HCT116 (cell line): ENCODE measurements at regions not wholly inside any gene's neighbourhood (a gene's known extent, or its start where the extent isn't known, plus 50 kb on each side); places are given as distances from the start of the nearest gene placed in this dataset.

Experiments used
- ATAC-seq: fragments of 200-7000 bp; cut with Tn5 transposase; 2 replicates; pipeline ENCODE4 v1.9.1; 2020; ENCODE audit warnings: mild to moderate bottlenecking, moderate library complexity
- BruUV-seq: library from RNA; stranded (reverse); fragments of 400-500 nt; replicated peaks from 2 replicates; lab custom pipeline; 2021; lab: Mats Ljungman, UMichigan
- CTCF ChIA-PET: fragments of 300-600 bp; sonication (Branson Sonifier 250); formaldehyde crosslinking; loops from one replicate; lab custom pipeline; 2021; ENCODE audit warnings: antibody characterized with exemption; lab: Charles Lee
- POLR2A ChIA-PET: fragments of 300-600, 350-600 bp; sonication (Branson Sonifier 250); formaldehyde crosslinking; loops from one replicate; lab custom pipeline; 2021; ENCODE audit warnings: antibody characterized with exemption; lab: Charles Lee
- RAD21 ChIA-PET, 2 experiments: fragments of 300-600 bp; sonication (Branson Sonifier 250); formaldehyde crosslinking; loops; one replicate each; lab custom pipeline; 2023; ENCODE audit warnings: low total read pairs in 2 of 2; ENCODE audit not compliant: uncharacterized antibody in 2 of 2, unreplicated experiment in 2 of 2, low non-redundant PET in 1 of 2; lab: Charles Lee
- DNase-seq: peaks from one replicate; pipeline ENCODE4 v3.0.0-alpha.2; 2010; ENCODE audit warnings: low read depth, low spot score
- H2AFZ ChIP-seq: fragments of 200-600 bp; shearing (Covaris generic), sonication (generic); 2 replicates; pipeline ENCODE4 v1.6.1; 2017; ENCODE audit warnings: low read depth, mixed run types, mixed read lengths, antibody characterized with exemption, low read length; ENCODE audit not compliant: poor library complexity, severe bottlenecking
- H3K27ac ChIP-seq: 2 replicates; pipeline ENCODE4 v1.5.1; 2012; ENCODE audit warnings: low read depth, low read length
- H3K27me3 ChIP-seq: fragments of 200-600 bp; sonication (generic); 2 replicates; pipeline ENCODE4 v1.6.1; 2016; ENCODE audit warnings: mixed run types, low read length, mixed read lengths; ENCODE audit not compliant: insufficient read depth
- H3K36me3 ChIP-seq, 2 experiments: fragments of 200-500 bp in 1 of 2; fragments of 200-600 bp in 1 of 2; sonication (Bioruptor generic) in 1 of 2; sonication (generic) in 1 of 2; 2 replicates each; pipeline versions ENCODE4 v1.5.1 to v1.6.1; 2014 to 2016; ENCODE audit warnings: low read length in 2 of 2, inconsistent platforms in 1 of 2, mixed read lengths in 1 of 2, mixed run types in 1 of 2; ENCODE audit not compliant: insufficient read depth in 2 of 2, control insufficient read depth in 1 of 2
- H3K4me1 ChIP-seq, 2 experiments: fragments of 200-600 bp in 1 of 2; sonication (generic) in 1 of 2; 2 replicates each; pipeline versions ENCODE4 v1.5.1 to v1.6.1; 2012 to 2017; ENCODE audit warnings: low read length in 2 of 2, inconsistent platforms in 1 of 2, mild to moderate bottlenecking in 1 of 2, mixed read lengths in 1 of 2, mixed run types in 1 of 2, moderate library complexity in 1 of 2; ENCODE audit not compliant: insufficient read depth in 2 of 2, control insufficient read depth in 1 of 2
- H3K4me2 ChIP-seq: fragments of 200-600 bp; sonication (generic); 2 replicates; pipeline ENCODE4 v1.6.1; 2017; ENCODE audit warnings: mixed run types, low read length, mixed read lengths
- H3K4me3 ChIP-seq, 2 experiments: fragments of 200-600 bp in 1 of 2; sonication (generic) in 1 of 2; replicated peaks in 1 of 2; 2 replicates each; pipeline ENCODE4 v1.5.1; 2011 to 2016; ENCODE audit warnings: low read length in 2 of 2, control low read depth in 1 of 2, low read depth in 1 of 2, mild to moderate bottlenecking in 1 of 2, mixed read lengths in 1 of 2, mixed run types in 1 of 2
- H3K79me2 ChIP-seq: fragments of 200-600 bp; sonication (generic); 2 replicates; pipeline ENCODE4 v1.6.1; 2017; ENCODE audit warnings: mild to moderate bottlenecking, mixed run types, low read length, moderate library complexity, mixed read lengths; ENCODE audit not compliant: insufficient read depth
- H3K9ac ChIP-seq: fragments of 200-600 bp; sonication (generic); 2 replicates; pipeline ENCODE4 v1.6.1; 2016; ENCODE audit warnings: low read length, mixed read lengths
- H3K9me2 ChIP-seq: fragments of 200-600 bp; sonication (generic), shearing (Covaris generic); 2 replicates; pipeline ENCODE4 v1.6.1; 2017; ENCODE audit warnings: mixed run types, mild to moderate bottlenecking, moderate library complexity; ENCODE audit not compliant: insufficient read depth
- H3K9me3 ChIP-seq, 2 experiments: fragments of 200-500 bp in 1 of 2; fragments of 200-600 bp in 1 of 2; sonication (Bioruptor generic) in 1 of 2; sonication (generic) in 1 of 2; 2 replicates each; pipeline ENCODE4 v1.6.1; 2014 to 2017; ENCODE audit warnings: low read length in 2 of 2, mixed read lengths in 2 of 2, inconsistent platforms in 1 of 2, low read depth in 1 of 2, mild to moderate bottlenecking in 1 of 2, mixed run types in 1 of 2, moderate library complexity in 1 of 2; ENCODE audit not compliant: control insufficient read depth in 1 of 2, insufficient read depth in 1 of 2
- H4K20me1 ChIP-seq: fragments of 200-600 bp; sonication (generic), shearing (Covaris generic); 2 replicates; pipeline ENCODE4 v1.6.1; 2017; ENCODE audit warnings: mixed run types, mild to moderate bottlenecking, moderate library complexity; ENCODE audit not compliant: insufficient read depth
- EZH2phosphoT487 ChIP-seq: fragments of 200-600 bp; IDR thresholded peaks from 2 replicates; pipeline ENCODE4 v1.6.1; 2018; ENCODE audit warnings: antibody characterized with exemption, borderline replicate concordance
- FOSL1 ChIP-seq: IDR thresholded peaks from 2 replicates; pipeline ENCODE4 v1.6.1; 2012; ENCODE audit warnings: low read depth
- JUND ChIP-seq: IDR thresholded peaks from 2 replicates; pipeline ENCODE4 v1.6.1; 2012
- SIN3A ChIP-seq: IDR thresholded peaks from 2 replicates; pipeline ENCODE4 v1.6.1; 2012; ENCODE audit warnings: low read depth
- SP1 ChIP-seq: IDR thresholded peaks from 2 replicates; pipeline ENCODE4 v1.6.1; 2012; ENCODE audit warnings: low read depth
- YY1 ChIP-seq: IDR thresholded peaks from 2 replicates; pipeline ENCODE4 v1.6.1; 2011; ENCODE audit warnings: low read length, low read depth, moderate library complexity, mild to moderate bottlenecking; ENCODE audit not compliant: insufficient replicate concordance; ENCODE audit errors: extremely low read depth
- ZNF274 ChIP-seq: fragments of 200-500 bp; sonication (Bioruptor generic); IDR thresholded peaks from 2 replicates; pipeline ENCODE4 v1.6.1; 2014; ENCODE audit warnings: mild to moderate bottlenecking, low read depth, low read length, inconsistent platforms
- intact Hi-C: fragments of 100-400 bp; cut with micrococcal nuclease; formaldehyde crosslinking; loops from 2 replicates; pipeline ENCODE4 v1.10.0; 2022
- TF ChIP-seq, protein P1 (sequence below): IDR thresholded peaks from 2 replicates; pipeline ENCODE4 v1.6.1; 2012; ENCODE audit warnings: low read depth
- TF ChIP-seq, protein P2 (sequence below): IDR thresholded peaks from 2 replicates; pipeline ENCODE4 v1.6.1; 2012
- TF ChIP-seq, protein P3 (sequence below): IDR thresholded peaks from 2 replicates; pipeline ENCODE4 v1.6.1; 2011; ENCODE audit warnings: mild to moderate bottlenecking, low read length, moderate library complexity; ENCODE audit not compliant: insufficient replicate concordance; ENCODE audit errors: extremely low read depth
- TF ChIP-seq, protein P4 (sequence below), 3 experiments: fragments of 200-600 bp in 1 of 3; sonication (generic) in 1 of 3; IDR thresholded peaks in 2 of 3; conservative IDR thresholded peaks in 1 of 3; 2 replicates each; pipeline ENCODE4 v1.5.1; 2012 to 2017; ENCODE audit warnings: low read depth in 2 of 3, low read length in 2 of 3, antibody characterized with exemption in 1 of 3, borderline replicate concordance in 1 of 3, control low read depth in 1 of 3, mild to moderate bottlenecking in 1 of 3, mixed read lengths in 1 of 3, mixed run types in 1 of 3, moderate library complexity in 1 of 3; ENCODE audit not compliant: insufficient read depth in 1 of 3

DNA sequence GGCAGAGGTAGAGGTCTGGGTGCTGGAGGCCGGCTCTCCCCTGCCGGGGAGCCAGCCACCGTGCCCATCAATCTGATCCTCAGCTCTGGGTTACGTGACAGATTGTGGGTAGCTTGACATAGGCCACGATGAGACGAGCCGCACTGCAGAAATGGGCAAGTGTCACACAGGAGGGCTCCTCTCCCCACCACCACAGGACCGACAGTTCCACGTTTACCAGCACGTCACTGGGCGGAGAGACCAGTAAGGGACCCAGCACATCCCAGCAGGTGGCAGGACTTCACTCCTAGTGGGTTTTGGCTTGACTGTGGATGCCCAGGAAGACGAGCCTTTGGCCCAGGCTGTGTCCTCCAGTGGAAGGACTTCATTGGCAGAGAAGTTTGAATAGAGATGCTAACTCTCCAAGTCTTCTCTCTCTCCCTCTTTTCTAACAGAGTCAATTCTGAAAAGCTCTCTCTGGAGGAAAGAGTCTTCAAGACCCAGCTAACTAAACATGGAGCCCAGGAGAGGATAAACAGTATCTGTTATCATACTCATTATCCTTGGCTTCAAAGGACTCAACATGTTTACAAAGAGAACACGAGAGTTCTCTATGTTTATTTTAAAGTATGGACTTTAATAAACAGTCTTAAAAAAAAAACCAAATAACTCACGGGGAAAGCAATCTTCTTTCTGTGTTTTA is 129.3 kb upstream of the JCAD start:
- Histone ChIP-seq H3K4me3 (no peak overlapping the region), H3K9me2 (no peaks in the 10 kb centered on the region), H3K27ac (no peak overlapping the region), H3K9ac (no peak overlapping the region), H3K27me3 (no peaks in the 10 kb centered on the region), H2AFZ (no peak overlapping the region), H3K36me3 (no peaks in the 10 kb centered on the region), H3K4me1 (peaks cover 4 to 14% of the 10 kb centered on the region in 2 experiments; a peak in 3 of 4 replicates), H3K79me2 (no peaks in the 10 kb centered on the region), H3K4me2 (no peak overlapping the region)
- no TSS peak for BruUV-seq
- ATAC-seq (no peak), DNase-seq (no peak)
- intact Hi-C loops, result no loop called here
- POLR2A ChIA-PET, result no interaction called here
- RAD21 ChIA-PET, result no interaction called here
- CTCF ChIA-PET, result no interaction called here
- TF ChIP-seq FOSL1 (no peak), JUND (no peak)
- TF ChIP-seq, protein P1, sequence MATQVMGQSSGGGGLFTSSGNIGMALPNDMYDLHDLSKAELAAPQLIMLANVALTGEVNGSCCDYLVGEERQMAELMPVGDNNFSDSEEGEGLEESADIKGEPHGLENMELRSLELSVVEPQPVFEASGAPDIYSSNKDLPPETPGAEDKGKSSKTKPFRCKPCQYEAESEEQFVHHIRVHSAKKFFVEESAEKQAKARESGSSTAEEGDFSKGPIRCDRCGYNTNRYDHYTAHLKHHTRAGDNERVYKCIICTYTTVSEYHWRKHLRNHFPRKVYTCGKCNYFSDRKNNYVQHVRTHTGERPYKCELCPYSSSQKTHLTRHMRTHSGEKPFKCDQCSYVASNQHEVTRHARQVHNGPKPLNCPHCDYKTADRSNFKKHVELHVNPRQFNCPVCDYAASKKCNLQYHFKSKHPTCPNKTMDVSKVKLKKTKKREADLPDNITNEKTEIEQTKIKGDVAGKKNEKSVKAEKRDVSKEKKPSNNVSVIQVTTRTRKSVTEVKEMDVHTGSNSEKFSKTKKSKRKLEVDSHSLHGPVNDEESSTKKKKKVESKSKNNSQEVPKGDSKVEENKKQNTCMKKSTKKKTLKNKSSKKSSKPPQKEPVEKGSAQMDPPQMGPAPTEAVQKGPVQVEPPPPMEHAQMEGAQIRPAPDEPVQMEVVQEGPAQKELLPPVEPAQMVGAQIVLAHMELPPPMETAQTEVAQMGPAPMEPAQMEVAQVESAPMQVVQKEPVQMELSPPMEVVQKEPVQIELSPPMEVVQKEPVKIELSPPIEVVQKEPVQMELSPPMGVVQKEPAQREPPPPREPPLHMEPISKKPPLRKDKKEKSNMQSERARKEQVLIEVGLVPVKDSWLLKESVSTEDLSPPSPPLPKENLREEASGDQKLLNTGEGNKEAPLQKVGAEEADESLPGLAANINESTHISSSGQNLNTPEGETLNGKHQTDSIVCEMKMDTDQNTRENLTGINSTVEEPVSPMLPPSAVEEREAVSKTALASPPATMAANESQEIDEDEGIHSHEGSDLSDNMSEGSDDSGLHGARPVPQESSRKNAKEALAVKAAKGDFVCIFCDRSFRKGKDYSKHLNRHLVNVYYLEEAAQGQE, result no peak
- TF ChIP-seq, all 23 proteins: peak for 0
- Histone ChIP-seq H4K20me1 (no peaks in the 10 kb centered on the region), H3K9me3 (no peaks in the 10 kb centered on the region)

DNA sequence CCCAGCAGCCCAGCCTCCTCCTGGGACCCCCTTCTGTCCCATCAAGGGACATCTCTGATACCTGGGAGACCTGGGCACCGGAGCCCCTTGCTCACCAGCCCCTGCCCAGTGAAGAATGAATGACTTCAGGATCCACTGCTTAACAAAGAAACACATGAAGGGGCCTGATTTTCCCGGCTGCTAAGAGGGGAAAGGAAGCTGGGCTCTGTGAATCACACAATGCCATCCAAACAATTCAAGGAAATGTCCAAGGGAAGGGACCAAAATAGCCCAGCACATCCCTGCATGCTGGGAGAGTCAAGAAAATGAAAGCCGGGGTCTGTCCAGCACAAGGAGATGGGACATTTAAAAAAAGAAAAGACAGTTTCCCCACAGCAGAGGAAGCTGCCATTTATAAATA is 128.7 kb upstream of the JCAD start:
- ChIA-PET CTCF (no interaction called here), RAD21 (no interaction called here), POLR2A (no interaction called here)
- Histone ChIP-seq H3K9ac (no peak overlapping the region), H3K27ac (no peak overlapping the region), H3K4me3 (no peak overlapping the region), H3K9me3 (no peaks in the 10 kb centered on the region), H2AFZ (no peak overlapping the region), H3K36me3 (no peaks in the 10 kb centered on the region), H3K9me2 (no peaks in the 10 kb centered on the region), H3K4me1 (peaks cover 4 to 17% of the 10 kb centered on the region in 2 experiments; a peak in 3 of 4 replicates), H3K79me2 (no peaks in the 10 kb centered on the region), H3K27me3 (no peaks in the 10 kb centered on the region), H4K20me1 (no peaks in the 10 kb centered on the region), H3K4me2 (no peak overlapping the region)
- DNase-seq, result no peak
- no peak for ATAC-seq
- no TSS peak for BruUV-seq
- intact Hi-C loops, result no loop called here
- TF ChIP-seq YY1 (no peak), EZH2phosphoT487 (no peak), SP1 (no peak), JUND (no peak), ZNF274 (no peak), SIN3A (no peak)
- TF ChIP-seq, protein P2, sequence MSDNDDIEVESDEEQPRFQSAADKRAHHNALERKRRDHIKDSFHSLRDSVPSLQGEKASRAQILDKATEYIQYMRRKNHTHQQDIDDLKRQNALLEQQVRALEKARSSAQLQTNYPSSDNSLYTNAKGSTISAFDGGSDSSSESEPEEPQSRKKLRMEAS, result no peak
- TF ChIP-seq, protein P3, sequence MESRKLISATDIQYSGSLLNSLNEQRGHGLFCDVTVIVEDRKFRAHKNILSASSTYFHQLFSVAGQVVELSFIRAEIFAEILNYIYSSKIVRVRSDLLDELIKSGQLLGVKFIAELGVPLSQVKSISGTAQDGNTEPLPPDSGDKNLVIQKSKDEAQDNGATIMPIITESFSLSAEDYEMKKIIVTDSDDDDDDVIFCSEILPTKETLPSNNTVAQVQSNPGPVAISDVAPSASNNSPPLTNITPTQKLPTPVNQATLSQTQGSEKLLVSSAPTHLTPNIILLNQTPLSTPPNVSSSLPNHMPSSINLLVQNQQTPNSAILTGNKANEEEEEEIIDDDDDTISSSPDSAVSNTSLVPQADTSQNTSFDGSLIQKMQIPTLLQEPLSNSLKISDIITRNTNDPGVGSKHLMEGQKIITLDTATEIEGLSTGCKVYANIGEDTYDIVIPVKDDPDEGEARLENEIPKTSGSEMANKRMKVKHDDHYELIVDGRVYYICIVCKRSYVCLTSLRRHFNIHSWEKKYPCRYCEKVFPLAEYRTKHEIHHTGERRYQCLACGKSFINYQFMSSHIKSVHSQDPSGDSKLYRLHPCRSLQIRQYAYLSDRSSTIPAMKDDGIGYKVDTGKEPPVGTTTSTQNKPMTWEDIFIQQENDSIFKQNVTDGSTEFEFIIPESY, result no peak
- TF ChIP-seq, protein P4, sequence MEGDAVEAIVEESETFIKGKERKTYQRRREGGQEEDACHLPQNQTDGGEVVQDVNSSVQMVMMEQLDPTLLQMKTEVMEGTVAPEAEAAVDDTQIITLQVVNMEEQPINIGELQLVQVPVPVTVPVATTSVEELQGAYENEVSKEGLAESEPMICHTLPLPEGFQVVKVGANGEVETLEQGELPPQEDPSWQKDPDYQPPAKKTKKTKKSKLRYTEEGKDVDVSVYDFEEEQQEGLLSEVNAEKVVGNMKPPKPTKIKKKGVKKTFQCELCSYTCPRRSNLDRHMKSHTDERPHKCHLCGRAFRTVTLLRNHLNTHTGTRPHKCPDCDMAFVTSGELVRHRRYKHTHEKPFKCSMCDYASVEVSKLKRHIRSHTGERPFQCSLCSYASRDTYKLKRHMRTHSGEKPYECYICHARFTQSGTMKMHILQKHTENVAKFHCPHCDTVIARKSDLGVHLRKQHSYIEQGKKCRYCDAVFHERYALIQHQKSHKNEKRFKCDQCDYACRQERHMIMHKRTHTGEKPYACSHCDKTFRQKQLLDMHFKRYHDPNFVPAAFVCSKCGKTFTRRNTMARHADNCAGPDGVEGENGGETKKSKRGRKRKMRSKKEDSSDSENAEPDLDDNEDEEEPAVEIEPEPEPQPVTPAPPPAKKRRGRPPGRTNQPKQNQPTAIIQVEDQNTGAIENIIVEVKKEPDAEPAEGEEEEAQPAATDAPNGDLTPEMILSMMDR (IDR thresholded peaks at IDR 0.05 in 2 of 3, conservative IDR thresholded peaks at IDR 0.05 in 1 of 3; ENCODE audit: borderline replicate concordance in 1 of 3, insufficient read depth in 1 of 3, low read depth in 2 of 3, low read length in 2 of 3), result no peak
